Adrenal gland (tissue), 9 donors: ENCODE measurements at regions not wholly inside any gene's neighbourhood (a gene's known extent, or its start where the extent isn't known, plus 50 kb on each side); places are given as distances from the start of the nearest gene placed in this dataset.
A peak's percentile ranks its signal among the peaks of the same experiment; 100 is the strongest.

Source experiments
- DNase-seq, 7 donors: peaks; one replicate each; pipeline ENCODE4 v3.0.0-alpha.2; 2019 to 2020
- H3K27ac ChIP-seq, 5 donors: fragments of 200-600 bp; sonication (generic) in 4 of 5; 1 replicate in 3 of 5; 2 replicates in 2 of 5; pipeline versions ENCODE4 v1.5.1 to v1.8.0; 2016 to 2020; ENCODE audit warnings: mild to moderate bottlenecking in 1 of 5
- H3K27me3 ChIP-seq: fragments of 200-600 bp; 2 replicates; pipeline ENCODE4 v1.8.0; 2021
- H3K36me3 ChIP-seq, 2 donors: fragments of 200-600 bp; replicated peaks in 1 of 2; 1 replicate in 1 of 2; 2 replicates in 1 of 2; pipeline versions ENCODE4 v1.5.1 to v1.8.0; 2018 to 2022
- H3K4me1 ChIP-seq, 2 donors: fragments of 200-600 bp; replicated peaks in 1 of 2; 1 replicate in 1 of 2; 2 replicates in 1 of 2; pipeline versions ENCODE4 v1.5.1 to v1.8.0; 2018 to 2021
- H3K4me3 ChIP-seq, 4 donors: fragments of 200-600 bp; sonication (generic) in 3 of 4; one replicate each; pipeline ENCODE4 v1.5.1; 2016 to 2018
- H3K9me3 ChIP-seq, 3 donors: fragments of 200-600 bp; sonication (generic) in 1 of 3; replicated peaks in 1 of 3; 1 replicate in 2 of 3; 2 replicates in 1 of 3; pipeline versions ENCODE4 v1.5.1 to v1.8.0; 2016 to 2021
- POLR2A ChIP-seq, 2 donors: fragments of 450-650 bp; IDR thresholded peaks; one replicate each; pipeline ENCODE4 v1.6.1; 2017; ENCODE audit warnings: antibody characterized with exemption in 2 of 2, mild to moderate bottlenecking in 2 of 2, moderate library complexity in 1 of 2
- WGBS, 4 donors: extraction: QIAGEN DNeasy Blood & Tissue Kit in 2 of 4; methylation state at CpG; one replicate each; pipeline versions ENCODE4 v1.1.5 to v1.1.7; 2013 to 2017; 5-methylcytosine and 5-hydroxymethylcytosine counted together
- intact Hi-C, 2 donors: fragments of 100-400 bp; cut with DNase I; formaldehyde crosslinking; loops; one replicate each; pipeline versions ENCODE4 v1.14.1 to v1.15.0; 2022 to 2023
- TF ChIP-seq, protein P1 (sequence below), 6 experiments: fragments of 450-650 bp in 4 of 6; fragments of 200-600 bp in 2 of 6; sonication (generic) in 1 of 6; IDR thresholded peaks; 1 replicate in 5 of 6; 2 replicates in 1 of 6; pipeline versions ENCODE4 v1.5.1 to v1.8.0; 2016 to 2021; ENCODE audit warnings: antibody characterized with exemption in 6 of 6, mild to moderate bottlenecking in 2 of 6, moderate library complexity in 1 of 6
- donor health status: healthy with polysubstance abuse.
- donor health status: Bipolar disorder and iron deficiency.
- donor health status: DM: yes; HTN: yes; CAD: no.
- donor health status: DM: no; HTN: no; CAD: no.
- donor health status: DM: no; HTN: no; CAD: no.

DNA sequence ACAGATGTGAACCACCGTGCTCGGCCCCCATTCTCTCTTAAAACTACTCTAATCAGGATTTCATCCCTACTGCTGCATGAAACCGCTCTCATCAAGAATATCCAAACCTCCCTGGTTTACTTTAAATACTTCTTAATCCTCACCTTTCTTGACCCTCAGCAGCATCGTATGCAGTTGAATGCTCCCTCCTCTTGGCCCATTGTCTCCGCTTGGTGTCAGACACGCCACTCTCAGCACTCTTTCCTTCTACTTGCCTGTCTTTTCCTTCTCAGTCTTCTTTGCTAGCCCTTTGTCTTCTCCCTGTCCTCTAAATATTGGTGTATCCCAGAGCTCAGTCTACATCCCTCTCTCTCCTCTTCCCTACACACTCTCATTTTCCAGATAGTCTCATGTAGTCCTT is 314.9 kb downstream of the MRPL39 start:
- no peaks in the 10 kb centered on the region for H3K36me3 ChIP-seq
- no peak for DNase-seq
- WGBS, 4 donors = 81 to 88% (median 87%) methylated on average over 6 of the region's 6 CpGs
- intact Hi-C loops = no loop called here
- TF ChIP-seq POLR2A (IDR thresholded peaks at IDR 0.05) = no peak
- TF ChIP-seq, protein P1, sequence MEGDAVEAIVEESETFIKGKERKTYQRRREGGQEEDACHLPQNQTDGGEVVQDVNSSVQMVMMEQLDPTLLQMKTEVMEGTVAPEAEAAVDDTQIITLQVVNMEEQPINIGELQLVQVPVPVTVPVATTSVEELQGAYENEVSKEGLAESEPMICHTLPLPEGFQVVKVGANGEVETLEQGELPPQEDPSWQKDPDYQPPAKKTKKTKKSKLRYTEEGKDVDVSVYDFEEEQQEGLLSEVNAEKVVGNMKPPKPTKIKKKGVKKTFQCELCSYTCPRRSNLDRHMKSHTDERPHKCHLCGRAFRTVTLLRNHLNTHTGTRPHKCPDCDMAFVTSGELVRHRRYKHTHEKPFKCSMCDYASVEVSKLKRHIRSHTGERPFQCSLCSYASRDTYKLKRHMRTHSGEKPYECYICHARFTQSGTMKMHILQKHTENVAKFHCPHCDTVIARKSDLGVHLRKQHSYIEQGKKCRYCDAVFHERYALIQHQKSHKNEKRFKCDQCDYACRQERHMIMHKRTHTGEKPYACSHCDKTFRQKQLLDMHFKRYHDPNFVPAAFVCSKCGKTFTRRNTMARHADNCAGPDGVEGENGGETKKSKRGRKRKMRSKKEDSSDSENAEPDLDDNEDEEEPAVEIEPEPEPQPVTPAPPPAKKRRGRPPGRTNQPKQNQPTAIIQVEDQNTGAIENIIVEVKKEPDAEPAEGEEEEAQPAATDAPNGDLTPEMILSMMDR (IDR thresholded peaks at IDR 0.05) = no peak
- H3K9me3 ChIP-seq = no peaks in the 10 kb centered on the region
- H3K27ac ChIP-seq = no peak overlapping the region
- H3K4me3 ChIP-seq = no peak overlapping the region
- no peaks in the 10 kb centered on the region for H3K4me1 ChIP-seq
- no peaks in the 10 kb centered on the region for H3K27me3 ChIP-seq

- TF ChIP-seq, protein P1 (IDR thresholded peaks at IDR 0.05) = peak; percentile 20 to 38 (median 32)
- TF ChIP-seq POLR2A (IDR thresholded peaks at IDR 0.05) = no peak
- no peaks in the 10 kb centered on the region for H3K27me3 ChIP-seq
- WGBS, 4 donors = 57 to 65% (median 62%) methylated on average over 6 of the region's 6 CpGs
- no peak overlapping the region for H3K27ac ChIP-seq
- intact Hi-C loops = loop anchor here in 1 of 2 donors (10.0 kb wide), 1 partner anchor 101 kb away; no protein-coding TSS in a partner anchor
- no peaks in the 10 kb centered on the region for H3K9me3 ChIP-seq
- no peaks in the 10 kb centered on the region for H3K36me3 ChIP-seq
- DNase-seq = peak in 1 of 7 donors; percentile 2
- no peaks in the 10 kb centered on the region for H3K4me1 ChIP-seq
- H3K4me3 ChIP-seq = no peak overlapping the region
Observed at GRCh38 chr21:25283720-25284119, 323.6 kb downstream of the MRPL39 start.

DNA sequence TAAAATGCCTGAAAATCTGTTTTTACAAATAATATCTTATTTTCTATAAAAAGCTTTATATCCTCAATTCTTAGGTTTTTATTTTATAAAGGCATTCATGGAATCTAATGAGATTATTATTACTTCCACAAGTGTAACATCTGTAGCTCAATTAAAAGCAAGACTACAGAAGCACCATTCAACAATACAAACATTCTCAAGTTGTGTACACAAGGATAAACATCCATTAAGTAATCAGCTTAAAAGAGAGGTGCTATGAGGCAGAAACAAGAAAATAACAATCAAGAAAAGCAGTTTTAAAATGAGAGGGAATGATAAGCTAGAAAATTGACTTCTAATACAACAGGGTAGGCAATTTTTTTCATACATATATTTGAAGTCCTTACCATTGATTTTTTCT is 326.1 kb downstream of the MRPL39 start:
- DNase-seq = no peak
- H3K9me3 ChIP-seq = no peaks in the 10 kb centered on the region
- H3K27ac ChIP-seq = no peak overlapping the region
- H3K27me3 ChIP-seq = no peaks in the 10 kb centered on the region
- no peaks in the 10 kb centered on the region for H3K4me1 ChIP-seq
- no peak for TF ChIP-seq POLR2A (IDR thresholded peaks at IDR 0.05)
- TF ChIP-seq, protein P1 (IDR thresholded peaks at IDR 0.05) = no peak
- H3K4me3 ChIP-seq = no peak overlapping the region
- H3K36me3 ChIP-seq = no peaks in the 10 kb centered on the region
- intact Hi-C loops = loop anchor here in 1 of 2 donors (10.0 kb wide), 1 partner anchor 104 kb away; no protein-coding TSS in a partner anchor

GRCh38 chr21:25280061-25280460 is 327.2 kb downstream of the MRPL39 start:
- intact Hi-C loops = loop anchor here in 1 of 2 donors (10.0 kb wide), 1 partner anchor 105 kb away; no protein-coding TSS in a partner anchor
- Histone ChIP-seq H3K4me3 (no peak overlapping the region), H3K4me1 (no peaks in the 10 kb centered on the region), H3K36me3 (no peaks in the 10 kb centered on the region), H3K9me3 (no peaks in the 10 kb centered on the region), H3K27ac (no peak overlapping the region), H3K27me3 (no peaks in the 10 kb centered on the region)
- no peak for TF ChIP-seq POLR2A (IDR thresholded peaks at IDR 0.05)
- DNase-seq = no peak
- 46 to 100% (median 78%) methylated on average over 1 of the region's 1 CpG for WGBS, 4 donors

- no peaks in the 10 kb centered on the region for H3K36me3 ChIP-seq
- H3K27me3 ChIP-seq = no peaks in the 10 kb centered on the region
- no peak for DNase-seq
- H3K9me3 ChIP-seq = no peaks in the 10 kb centered on the region
- intact Hi-C loops = no loop called here
- 64 to 72% (median 69%) methylated on average over 1 of the region's 1 CpG for WGBS, 4 donors
- no peak overlapping the region for H3K4me3 ChIP-seq
- no peak overlapping the region for H3K27ac ChIP-seq
- H3K4me1 ChIP-seq = no peaks in the 10 kb centered on the region
- no peak for TF ChIP-seq POLR2A (IDR thresholded peaks at IDR 0.05)
- TF ChIP-seq, protein P1 (IDR thresholded peaks at IDR 0.05) = no peak
Observed at GRCh38 chr21:25273959-25274358, 333.3 kb downstream of the MRPL39 start.
